BLaER1 treated with 17β-estradiol and CSF1 and Interleukin-3, amounts not matched to agents 10 nM and 100 nM (cell line): ENCODE measurements at regions not wholly inside any gene's neighbourhood (a gene's known extent, or its start where the extent isn't known, plus 50 kb on each side); places are given as distances from the start of the nearest gene placed in this dataset.

ENCODE experiments used
- H3K27ac ChIP-seq, 11 experiments: shearing (Covaris generic); formaldehyde crosslinking; 2 replicates each; pipeline ENCODE4 v1.8.1; 2022
- H3K27me3 ChIP-seq, 11 experiments: shearing (Covaris generic); formaldehyde crosslinking; 2 replicates each; pipeline ENCODE4 v1.8.1; 2022
- H3K36me3 ChIP-seq, 11 experiments: shearing (Covaris generic); formaldehyde crosslinking; 2 replicates each; pipeline ENCODE4 v1.8.1; 2022
- H3K4me1 ChIP-seq, 10 experiments: shearing (Covaris generic); formaldehyde crosslinking; 2 replicates each; pipeline ENCODE4 v1.8.1; 2022
- H3K4me2 ChIP-seq, 11 experiments: shearing (Covaris generic); formaldehyde crosslinking; 2 replicates each; pipeline ENCODE4 v1.8.1; 2022
- H3K4me3 ChIP-seq, 10 experiments: shearing (Covaris generic); formaldehyde crosslinking; 2 replicates each; pipeline ENCODE4 v1.8.1; 2022
- H3K9ac ChIP-seq, 11 experiments: shearing (Covaris generic); formaldehyde crosslinking; 2 replicates each; pipeline ENCODE4 v1.8.1; 2022
- H3K9me3 ChIP-seq, 11 experiments: shearing (Covaris generic); formaldehyde crosslinking; replicated peaks in 1 of 11; 2 replicates each; pipeline ENCODE4 v1.8.1; 2022
- H4K20me1 ChIP-seq, 11 experiments: shearing (Covaris generic); formaldehyde crosslinking; 2 replicates each; pipeline ENCODE4 v1.8.1; 2022
- Cebpa-rat ChIP-seq, 11 experiments: shearing (Covaris generic); IDR thresholded peaks; 2 replicates each; pipeline ENCODE4 v1.8.1; 2022

- no peaks in the 10 kb centered on the region for H3K27me3 ChIP-seq
- H4K20me1 ChIP-seq = no peaks in the 10 kb centered on the region
Measured at GRCh38 chr5:2465383-2465782, 286.1 kb downstream of the IRX2 start.

DNA sequence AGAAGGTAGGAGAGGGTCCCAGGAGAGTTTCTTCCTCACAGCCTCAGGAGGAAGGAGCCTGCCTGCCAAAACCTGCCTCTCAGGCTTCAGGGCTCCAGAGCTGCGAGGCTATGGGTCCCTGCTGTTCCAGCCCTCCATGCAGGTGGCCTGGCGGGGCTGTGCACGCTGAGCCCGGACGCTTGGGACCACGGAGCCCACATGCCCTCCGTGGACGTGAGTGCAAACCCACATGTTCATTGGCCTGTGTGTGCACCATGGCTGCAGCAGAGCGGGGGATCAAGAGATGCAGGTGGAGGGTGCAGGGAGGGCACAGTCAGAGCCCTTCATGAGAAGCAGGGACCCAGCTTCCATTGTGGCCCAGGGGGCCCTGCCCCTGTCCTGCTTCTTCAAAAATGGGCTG lies 287.3 kb downstream of the IRX2 start:
- Histone ChIP-seq H3K36me3 (no peaks in the 10 kb centered on the region), H3K27me3 (no peaks in the 10 kb centered on the region), H3K4me1 (no peaks in the 10 kb centered on the region; a peak in 1 of 20 replicates), H4K20me1 (no peaks in the 10 kb centered on the region), H3K4me2 (no peak overlapping the region), H3K9ac (no peak overlapping the region), H3K9me3 (no peaks in the 10 kb centered on the region), H3K4me3 (no peak overlapping the region), H3K27ac (no peak overlapping the region)
- TF ChIP-seq Cebpa-rat (IDR thresholded peaks at IDR 0.05) = no peak

More at GRCh38 chr5:2465383-2465782, 286.1 kb downstream of the IRX2 start:
- no peak overlapping the region for H3K9ac ChIP-seq
- TF ChIP-seq Cebpa-rat (IDR thresholded peaks at IDR 0.05) = no peak
- H3K4me2 ChIP-seq = no peak overlapping the region
- no peaks in the 10 kb centered on the region for H3K36me3 ChIP-seq
- H3K27ac ChIP-seq = no peak overlapping the region
- no peak overlapping the region for H3K4me3 ChIP-seq
- peaks cover 0 to 3% (median 1%) of the 10 kb centered on the region in 11 experiments; a peak in 11 of 22 replicates for H3K9me3 ChIP-seq
- H3K4me1 ChIP-seq = no peaks in the 10 kb centered on the region

DNA sequence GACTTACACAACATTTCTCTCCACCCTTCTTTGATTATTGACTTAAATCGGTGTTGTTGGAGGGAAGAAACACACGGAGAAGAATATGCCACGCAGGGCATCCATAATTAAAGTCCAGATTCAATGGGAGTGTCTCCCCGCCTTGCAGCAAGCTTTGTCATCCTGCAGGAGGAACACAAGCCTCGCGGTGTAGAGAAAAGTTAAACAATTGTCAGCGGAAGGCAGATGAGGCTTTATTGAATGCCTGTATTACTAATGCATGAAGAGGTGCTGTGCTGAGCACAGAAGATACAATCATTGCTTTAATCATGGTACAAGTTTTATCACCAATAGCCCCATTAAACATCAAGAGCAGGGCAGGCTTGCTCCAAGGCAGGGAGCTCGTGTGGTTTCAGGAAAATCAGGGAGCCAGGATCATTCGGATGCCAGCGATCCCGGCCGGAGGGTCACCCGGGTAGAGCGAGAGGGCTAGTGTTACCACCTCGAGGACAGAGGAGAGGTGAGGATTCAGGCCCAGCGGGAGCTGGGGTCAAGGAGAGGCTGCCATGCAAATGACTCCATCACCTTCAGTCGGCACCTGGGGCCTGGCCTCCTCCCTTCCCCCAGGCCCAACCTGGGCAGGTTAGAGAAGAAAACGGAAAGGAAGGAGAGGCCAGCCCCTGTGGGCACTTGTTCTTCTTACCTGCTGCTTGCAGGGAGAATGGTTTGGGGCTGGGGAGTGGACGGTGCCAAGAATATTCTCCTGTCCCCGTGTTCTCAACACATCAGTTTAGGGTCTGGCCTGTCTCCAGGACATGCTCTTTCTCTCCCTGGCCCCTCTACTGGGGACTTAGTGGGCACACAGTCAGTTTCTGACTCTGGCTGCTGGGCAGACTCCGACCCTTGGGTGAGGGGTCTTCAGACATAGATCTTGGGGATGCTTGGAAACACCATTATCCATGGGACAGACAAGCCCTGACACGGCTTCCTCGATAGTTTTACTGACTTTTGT lies 289.5 kb downstream of the IRX2 start:
- Histone ChIP-seq H3K9ac (no peak overlapping the region), H3K4me3 (no peak overlapping the region), H3K4me2 (no peak overlapping the region), H3K36me3 (no peaks in the 10 kb centered on the region), H3K27ac (no peak overlapping the region), H3K4me1 (no peaks in the 10 kb centered on the region; a peak in 1 of 20 replicates), H3K27me3 (no peaks in the 10 kb centered on the region), H3K9me3 (no peaks in the 10 kb centered on the region), H4K20me1 (no peaks in the 10 kb centered on the region)
- no peak for TF ChIP-seq Cebpa-rat (IDR thresholded peaks at IDR 0.05)

- H3K36me3 ChIP-seq = no peaks in the 10 kb centered on the region
- H3K4me3 ChIP-seq = no peak overlapping the region
- no peaks in the 10 kb centered on the region for H4K20me1 ChIP-seq
- no peak overlapping the region for H3K27ac ChIP-seq
- H3K9me3 ChIP-seq = no peaks in the 10 kb centered on the region
- no peak overlapping the region for H3K9ac ChIP-seq
- no peak overlapping the region for H3K4me2 ChIP-seq
- TF ChIP-seq Cebpa-rat (IDR thresholded peaks at IDR 0.05) = no peak
- no peaks in the 10 kb centered on the region for H3K27me3 ChIP-seq
- H3K4me1 ChIP-seq = peaks cover 0 to 10% (median 0%) of the 10 kb centered on the region in 10 experiments; a peak in 5 of 20 replicates
Measured at GRCh38 chr5:2460098-2460497, 291.4 kb downstream of the IRX2 start.

GRCh38 chr5:2459251-2459650 lies 292.2 kb downstream of the IRX2 start:
- peaks cover 0 to 11% (median 0%) of the 10 kb centered on the region in 10 experiments; a peak in 5 of 20 replicates for H3K4me1 ChIP-seq
- H3K9ac ChIP-seq = no peak overlapping the region
- no peaks in the 10 kb centered on the region for H3K36me3 ChIP-seq
- no peak for TF ChIP-seq Cebpa-rat (IDR thresholded peaks at IDR 0.05)
- H3K27me3 ChIP-seq = no peaks in the 10 kb centered on the region
- H3K4me3 ChIP-seq = no peak overlapping the region
- no peak overlapping the region for H3K27ac ChIP-seq
- no peaks in the 10 kb centered on the region for H4K20me1 ChIP-seq
- H3K9me3 ChIP-seq = no peaks in the 10 kb centered on the region
- H3K4me2 ChIP-seq = no peak overlapping the region

DNA sequence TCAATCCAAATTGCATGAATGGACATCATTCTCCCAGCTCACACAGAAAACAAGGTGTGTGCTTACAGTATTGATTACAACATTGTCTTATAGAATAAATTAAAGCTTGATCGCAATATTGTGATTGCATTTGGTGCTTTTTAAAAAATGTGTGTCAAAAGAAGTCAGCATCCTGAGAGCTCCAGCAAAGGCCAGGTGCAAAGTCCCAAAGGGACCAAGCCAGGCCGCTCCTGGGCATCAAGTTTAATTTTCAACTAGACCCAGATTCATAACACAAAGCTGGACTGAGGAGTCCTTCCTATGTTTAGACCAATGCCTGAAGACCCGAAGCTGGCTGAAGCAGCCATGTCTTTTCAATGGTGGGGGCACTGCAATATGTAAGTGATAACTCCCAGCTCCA lies 295.6 kb downstream of the IRX2 start:
- Histone ChIP-seq H3K9me3 (no peaks in the 10 kb centered on the region), H3K9ac (no peak overlapping the region), H3K27me3 (no peaks in the 10 kb centered on the region), H4K20me1 (no peaks in the 10 kb centered on the region), H3K36me3 (no peaks in the 10 kb centered on the region), H3K4me2 (peak overlapping the region in 2 of 11 experiments; percentile 6 to 14; a peak in 1 of 22 replicates), H3K4me1 (peaks cover 0 to 11% (median 0%) of the 10 kb centered on the region in 10 experiments; a peak in 5 of 20 replicates), H3K27ac (no peak overlapping the region), H3K4me3 (no peak overlapping the region)
- TF ChIP-seq Cebpa-rat (IDR thresholded peaks at IDR 0.05) = no peak

GRCh38 chr5:2454876-2455275 lies 296.6 kb downstream of the IRX2 start:
- Histone ChIP-seq H3K9me3 (no peaks in the 10 kb centered on the region), H3K27me3 (no peaks in the 10 kb centered on the region)
- no peak for TF ChIP-seq Cebpa-rat (IDR thresholded peaks at IDR 0.05)

GRCh38 chr5:2453781-2454180 lies 297.7 kb downstream of the IRX2 start:
- Histone ChIP-seq H3K9me3 (no peaks in the 10 kb centered on the region), H3K4me3 (no peak overlapping the region), H3K27ac (no peak overlapping the region), H3K4me1 (peaks cover 0 to 11% (median 0%) of the 10 kb centered on the region in 10 experiments; a peak in 5 of 20 replicates), H3K36me3 (no peaks in the 10 kb centered on the region), H3K4me2 (no peak overlapping the region), H3K27me3 (no peaks in the 10 kb centered on the region), H4K20me1 (no peaks in the 10 kb centered on the region), H3K9ac (no peak overlapping the region)
- no peak for TF ChIP-seq Cebpa-rat (IDR thresholded peaks at IDR 0.05)

More at GRCh38 chr5:2454876-2455275, 296.6 kb downstream of the IRX2 start:
- H3K27ac ChIP-seq = no peak overlapping the region
- H4K20me1 ChIP-seq = no peaks in the 10 kb centered on the region
- H3K36me3 ChIP-seq = no peaks in the 10 kb centered on the region
- no peak overlapping the region for H3K4me3 ChIP-seq
- no peak overlapping the region for H3K9ac ChIP-seq
- peak overlapping the region in 1 of 11 experiments; percentile 14; a peak in 1 of 22 replicates for H3K4me2 ChIP-seq
- H3K4me1 ChIP-seq = peaks cover 0 to 11% (median 0%) of the 10 kb centered on the region in 10 experiments; a peak in 5 of 20 replicates

GRCh38 chr5:2451100-2451499 lies 300.4 kb downstream of the IRX2 start:
- no peaks in the 10 kb centered on the region for H3K36me3 ChIP-seq
- H4K20me1 ChIP-seq = no peaks in the 10 kb centered on the region
- no peaks in the 10 kb centered on the region for H3K27me3 ChIP-seq
- H3K4me2 ChIP-seq = no peak overlapping the region
- no peaks in the 10 kb centered on the region for H3K9me3 ChIP-seq
- H3K4me3 ChIP-seq = no peak overlapping the region
- no peak for TF ChIP-seq Cebpa-rat (IDR thresholded peaks at IDR 0.05)
- H3K27ac ChIP-seq = no peak overlapping the region
- peaks cover 0 to 13% (median 0%) of the 10 kb centered on the region in 10 experiments; a peak in 5 of 20 replicates for H3K4me1 ChIP-seq
- H3K9ac ChIP-seq = no peak overlapping the region
